IPS-18a (cell line): ENCODE measurements at regions not wholly inside any gene's neighbourhood (a gene's known extent, or its start where the extent isn't known, plus 50 kb on each side); places are given as distances from the start of the nearest gene placed in this dataset.

Experiments
- H3K27ac ChIP-seq: one replicate; pipeline ENCODE4 v1.5.1; 2013; ENCODE audit warnings: low read length
- H3K27me3 ChIP-seq: one replicate; pipeline ENCODE4 v1.6.1; 2013; ENCODE audit warnings: mild to moderate bottlenecking, low read length; ENCODE audit not compliant: control insufficient read depth, insufficient read depth
- H3K36me3 ChIP-seq: one replicate; pipeline ENCODE4 v1.6.1; 2013; ENCODE audit warnings: low read depth, low read length; ENCODE audit not compliant: control insufficient read depth
- H3K4me1 ChIP-seq: one replicate; pipeline ENCODE4 v1.6.1; 2013; ENCODE audit warnings: low read depth, low read length; ENCODE audit not compliant: control insufficient read depth
- H3K4me3 ChIP-seq: one replicate; pipeline ENCODE4 v1.5.1; 2013; ENCODE audit warnings: low read length
- H3K9ac ChIP-seq: one replicate; pipeline ENCODE4 v1.6.1; 2013; ENCODE audit warnings: mild to moderate bottlenecking, low read length, moderate library complexity
- H3K9me3 ChIP-seq: one replicate; pipeline ENCODE4 v1.6.1; 2013; ENCODE audit warnings: low read depth, low read length; ENCODE audit not compliant: control insufficient read depth

DNA sequence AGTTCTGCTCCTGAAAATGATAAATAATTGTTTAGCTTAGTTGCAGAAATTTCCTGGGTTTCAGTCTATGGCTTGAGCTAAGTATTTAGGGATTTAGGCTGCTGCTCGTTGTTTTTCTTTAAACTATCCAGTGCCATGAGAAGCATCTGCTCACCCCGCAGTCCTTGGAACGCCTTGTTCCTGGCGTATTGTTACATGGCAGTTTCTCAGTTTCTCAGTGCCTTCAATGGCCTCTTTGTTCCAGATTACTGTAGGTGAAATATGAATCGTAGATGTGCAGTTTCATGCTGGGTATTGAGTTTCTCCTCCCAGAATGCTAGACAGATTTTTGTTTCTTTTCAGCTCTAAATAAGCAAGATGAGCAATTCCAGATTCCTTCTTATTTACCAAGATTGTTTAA, 269.5 kb upstream of the GBE1 start:
- no peaks in the 10 kb centered on the region for H3K27me3 ChIP-seq
- no peak overlapping the region for H3K4me3 ChIP-seq
- no peaks in the 10 kb centered on the region for H3K4me1 ChIP-seq
- H3K9ac ChIP-seq = no peak overlapping the region
- H3K36me3 ChIP-seq = no peaks in the 10 kb centered on the region
- H3K27ac ChIP-seq = no peak overlapping the region
- no peaks in the 10 kb centered on the region for H3K9me3 ChIP-seq

DNA sequence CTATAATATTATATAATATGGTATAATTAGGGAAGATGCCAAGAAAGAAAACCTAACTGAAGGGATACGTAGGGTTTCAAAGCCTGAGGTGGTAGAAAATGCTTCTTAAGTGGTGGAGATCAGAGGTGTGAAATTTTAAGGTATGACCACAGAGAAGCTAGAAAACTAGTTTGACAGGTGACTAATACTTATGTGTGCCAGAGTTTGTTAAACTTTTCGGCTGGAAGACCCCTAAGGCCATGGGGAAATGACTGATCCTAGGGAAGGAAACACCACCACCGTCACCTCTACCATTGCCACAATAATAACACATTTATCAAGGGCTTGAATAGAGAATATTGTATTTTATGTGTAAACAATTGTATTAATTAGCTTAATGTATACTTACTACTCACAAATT, 261.4 kb upstream of the GBE1 start:
- Histone ChIP-seq H3K27ac (no peak overlapping the region), H3K9me3 (no peaks in the 10 kb centered on the region), H3K4me3 (no peak overlapping the region), H3K9ac (no peak overlapping the region), H3K36me3 (no peaks in the 10 kb centered on the region), H3K27me3 (no peaks in the 10 kb centered on the region), H3K4me1 (no peaks in the 10 kb centered on the region)

DNA sequence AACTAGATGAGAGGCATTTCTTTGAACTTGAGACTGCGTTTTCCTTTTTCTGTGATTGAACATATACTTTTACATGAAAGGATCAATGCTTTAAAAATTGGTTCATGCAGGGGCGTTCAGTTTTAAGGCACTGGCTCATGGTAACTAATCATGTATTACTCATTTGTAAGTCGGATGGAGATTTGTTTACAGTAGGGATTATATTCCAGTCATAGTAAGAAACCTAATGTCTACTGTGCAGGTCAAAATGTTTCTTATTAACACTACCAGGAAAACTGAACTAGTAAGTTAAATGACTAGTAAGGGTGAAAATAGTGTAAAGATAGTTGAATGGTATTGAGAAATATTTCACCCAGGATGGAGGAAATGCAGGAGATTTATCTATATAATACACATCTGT, 258.8 kb upstream of the GBE1 start:
- H3K36me3 ChIP-seq = no peaks in the 10 kb centered on the region
- H3K4me3 ChIP-seq = no peak overlapping the region
- H3K9ac ChIP-seq = no peak overlapping the region
- no peaks in the 10 kb centered on the region for H3K4me1 ChIP-seq
- H3K9me3 ChIP-seq = no peaks in the 10 kb centered on the region
- no peak overlapping the region for H3K27ac ChIP-seq
- H3K27me3 ChIP-seq = no peaks in the 10 kb centered on the region

DNA sequence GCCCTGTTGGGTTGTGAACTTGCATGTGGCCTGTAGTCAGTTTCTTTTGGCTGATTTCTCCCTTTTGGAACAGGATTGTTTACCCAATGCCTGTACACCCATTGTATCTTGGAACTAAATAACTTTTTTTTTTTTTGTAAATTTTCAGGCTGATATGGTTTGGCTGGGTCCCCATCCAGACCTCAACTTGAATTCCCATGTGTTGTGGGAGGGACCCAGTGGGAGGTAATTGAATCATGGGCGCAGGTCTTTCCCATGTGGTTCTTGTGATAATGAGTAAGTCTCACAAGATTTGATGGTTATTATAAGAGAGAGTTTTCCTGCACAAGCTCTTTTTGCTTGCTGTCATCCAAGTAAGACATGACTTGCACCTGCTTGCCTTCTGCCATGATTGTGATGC, 253.8 kb upstream of the GBE1 start:
- H3K9ac ChIP-seq = no peak overlapping the region
- H3K9me3 ChIP-seq = no peaks in the 10 kb centered on the region
- no peak overlapping the region for H3K27ac ChIP-seq
- H3K4me3 ChIP-seq = no peak overlapping the region
- no peaks in the 10 kb centered on the region for H3K27me3 ChIP-seq
- H3K4me1 ChIP-seq = no peaks in the 10 kb centered on the region
- no peaks in the 10 kb centered on the region for H3K36me3 ChIP-seq

DNA sequence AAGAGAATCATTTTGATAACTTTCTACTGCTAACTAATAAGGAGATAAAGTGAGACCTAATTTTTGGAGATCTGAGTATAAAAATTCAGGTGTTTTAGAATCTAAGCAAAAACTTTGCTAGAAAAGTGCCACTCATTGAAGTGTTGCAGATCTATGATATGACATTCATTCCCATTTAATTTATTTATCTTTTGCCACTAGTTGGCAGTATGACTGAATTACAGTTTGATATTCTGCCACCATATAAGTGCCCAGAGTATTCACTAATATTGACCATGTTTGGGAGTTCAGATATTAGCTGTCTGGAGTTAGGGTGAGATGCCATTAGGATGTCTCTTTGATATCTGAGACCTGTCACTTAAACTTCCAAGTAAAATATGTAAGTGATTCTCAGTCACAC, 251.3 kb upstream of the GBE1 start:
- Histone ChIP-seq H3K9me3 (no peaks in the 10 kb centered on the region), H3K9ac (no peak overlapping the region), H3K27me3 (no peaks in the 10 kb centered on the region), H3K36me3 (no peaks in the 10 kb centered on the region), H3K4me3 (no peak overlapping the region), H3K27ac (no peak overlapping the region), H3K4me1 (no peaks in the 10 kb centered on the region)

DNA sequence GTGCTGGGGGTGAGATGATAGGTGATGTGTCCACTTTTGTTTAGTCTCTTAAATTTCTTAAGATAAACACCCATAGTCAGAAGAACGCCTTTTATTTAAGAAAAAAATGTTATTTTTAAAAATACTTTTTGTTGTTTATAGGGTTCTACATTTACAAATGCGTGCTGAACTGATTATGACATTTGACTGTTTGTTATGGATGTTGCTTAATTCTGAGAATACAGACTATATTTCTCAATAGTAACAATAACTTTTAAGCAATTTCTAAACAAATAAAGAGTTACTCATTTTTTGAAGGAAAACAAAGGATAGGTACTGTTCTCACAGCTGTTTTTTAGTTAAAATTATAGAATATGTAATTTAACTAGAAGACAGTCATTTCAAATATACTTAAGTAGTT, 249.9 kb upstream of the GBE1 start:
- Histone ChIP-seq H3K36me3 (no peaks in the 10 kb centered on the region), H3K27ac (no peak overlapping the region), H3K9ac (no peak overlapping the region), H3K4me3 (no peak overlapping the region), H3K27me3 (no peaks in the 10 kb centered on the region), H3K9me3 (peaks cover 6% of the 10 kb centered on the region), H3K4me1 (no peaks in the 10 kb centered on the region)

DNA sequence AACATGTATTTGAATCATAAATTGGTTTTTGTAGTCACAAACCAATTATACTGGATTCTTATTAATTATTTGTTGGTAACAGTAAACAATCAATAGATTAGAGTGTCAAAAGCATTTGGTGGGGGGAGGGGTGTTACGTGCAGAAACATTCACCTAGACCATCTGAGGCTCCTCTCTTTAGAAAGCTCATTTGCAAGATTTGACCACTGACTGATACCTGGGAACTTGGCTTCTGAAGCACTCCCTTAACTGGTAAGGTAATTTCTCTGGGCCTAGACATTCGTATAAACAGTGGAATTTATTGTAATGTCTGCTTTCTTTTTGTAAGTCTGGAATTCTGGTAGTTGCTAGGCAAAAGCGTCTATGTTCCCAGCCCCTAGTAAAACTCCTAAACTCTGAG, 243.8 kb upstream of the GBE1 start:
- no peaks in the 10 kb centered on the region for H3K27me3 ChIP-seq
- no peak overlapping the region for H3K9ac ChIP-seq
- peaks cover 6% of the 10 kb centered on the region for H3K9me3 ChIP-seq
- peaks cover 17% of the 10 kb centered on the region for H3K4me1 ChIP-seq
- no peaks in the 10 kb centered on the region for H3K36me3 ChIP-seq
- no peak overlapping the region for H3K27ac ChIP-seq
- H3K4me3 ChIP-seq = no peak overlapping the region

DNA sequence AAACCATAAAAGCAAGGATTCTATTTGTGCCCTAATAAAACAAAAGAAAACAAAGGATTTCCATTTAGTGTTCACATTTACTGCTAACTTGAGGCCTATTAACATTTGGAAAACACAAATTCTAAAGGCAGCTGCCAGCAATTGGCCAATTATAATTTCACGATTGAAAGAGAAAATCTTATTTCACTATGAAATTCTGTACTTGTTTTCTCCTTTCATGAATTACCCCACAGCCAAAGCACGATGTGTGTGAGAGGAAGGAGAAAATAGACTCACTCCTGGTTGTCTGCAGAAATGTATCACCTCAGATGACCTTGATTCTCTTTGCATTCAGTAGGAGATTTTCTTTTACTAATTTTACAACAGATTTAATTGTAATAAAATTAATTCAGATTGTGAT, 242.8 kb upstream of the GBE1 start:
- Histone ChIP-seq H3K36me3 (no peaks in the 10 kb centered on the region), H3K9me3 (peaks cover 6% of the 10 kb centered on the region), H3K9ac (no peak overlapping the region), H3K27me3 (no peaks in the 10 kb centered on the region), H3K4me3 (no peak overlapping the region), H3K27ac (no peak overlapping the region), H3K4me1 (peaks cover 17% of the 10 kb centered on the region)

DNA sequence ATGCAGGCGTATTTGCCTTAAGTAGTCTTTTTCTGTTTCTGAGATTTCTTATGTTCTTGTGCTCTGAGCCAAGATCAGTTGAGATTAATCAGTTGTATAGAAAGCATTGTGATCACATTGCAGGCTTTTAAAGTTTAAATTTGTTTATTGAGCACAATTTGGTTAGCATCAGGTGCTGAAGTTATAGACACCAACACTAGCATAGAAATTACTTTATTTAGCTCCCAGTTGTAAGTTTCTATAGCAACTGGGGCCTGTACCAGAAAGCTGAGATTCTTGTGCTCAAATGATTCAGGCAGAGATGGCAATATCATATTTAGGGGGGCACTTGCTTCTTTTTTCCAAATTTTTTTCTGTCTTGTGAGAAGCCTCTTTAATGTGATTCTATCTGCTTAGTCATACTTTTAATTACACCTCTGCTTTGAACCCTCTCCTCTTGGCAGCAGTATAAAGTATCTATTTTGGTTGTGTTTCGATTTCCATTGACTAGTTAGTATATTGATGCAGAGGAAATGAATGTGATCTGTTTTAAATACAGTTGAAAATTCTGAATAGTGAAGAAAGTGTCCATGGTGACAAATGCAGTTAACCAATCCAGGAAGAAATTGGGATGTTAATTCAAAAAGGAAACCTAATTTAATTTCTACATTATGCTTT, 241.7 kb upstream of the GBE1 start:
- Histone ChIP-seq H3K9ac (no peak overlapping the region), H3K9me3 (peaks cover 6% of the 10 kb centered on the region), H3K4me3 (no peak overlapping the region), H3K27me3 (no peaks in the 10 kb centered on the region), H3K36me3 (no peaks in the 10 kb centered on the region), H3K4me1 (peaks cover 17% of the 10 kb centered on the region), H3K27ac (no peak overlapping the region)

DNA sequence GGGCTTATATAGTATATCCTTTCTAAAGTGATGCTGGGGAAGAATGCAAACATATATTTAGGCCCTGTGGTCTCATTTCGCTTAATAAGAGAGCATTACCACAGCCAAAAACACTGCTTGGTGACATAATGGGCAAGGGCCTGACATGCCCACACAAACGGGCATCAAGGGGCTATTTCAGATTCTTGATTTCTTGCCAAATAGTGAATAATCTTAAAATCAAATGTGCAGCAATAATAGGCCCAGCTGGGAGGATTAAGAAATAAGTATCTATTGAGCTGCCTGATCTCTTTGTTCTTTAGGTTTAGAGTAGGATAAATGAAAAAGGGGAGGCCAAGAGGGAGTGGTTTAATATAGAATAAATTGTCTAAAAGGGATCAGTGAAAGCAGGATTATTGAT, 241.0 kb upstream of the GBE1 start:
- Histone ChIP-seq H3K36me3 (no peaks in the 10 kb centered on the region), H3K9ac (no peak overlapping the region), H3K27me3 (no peaks in the 10 kb centered on the region)

DNA sequence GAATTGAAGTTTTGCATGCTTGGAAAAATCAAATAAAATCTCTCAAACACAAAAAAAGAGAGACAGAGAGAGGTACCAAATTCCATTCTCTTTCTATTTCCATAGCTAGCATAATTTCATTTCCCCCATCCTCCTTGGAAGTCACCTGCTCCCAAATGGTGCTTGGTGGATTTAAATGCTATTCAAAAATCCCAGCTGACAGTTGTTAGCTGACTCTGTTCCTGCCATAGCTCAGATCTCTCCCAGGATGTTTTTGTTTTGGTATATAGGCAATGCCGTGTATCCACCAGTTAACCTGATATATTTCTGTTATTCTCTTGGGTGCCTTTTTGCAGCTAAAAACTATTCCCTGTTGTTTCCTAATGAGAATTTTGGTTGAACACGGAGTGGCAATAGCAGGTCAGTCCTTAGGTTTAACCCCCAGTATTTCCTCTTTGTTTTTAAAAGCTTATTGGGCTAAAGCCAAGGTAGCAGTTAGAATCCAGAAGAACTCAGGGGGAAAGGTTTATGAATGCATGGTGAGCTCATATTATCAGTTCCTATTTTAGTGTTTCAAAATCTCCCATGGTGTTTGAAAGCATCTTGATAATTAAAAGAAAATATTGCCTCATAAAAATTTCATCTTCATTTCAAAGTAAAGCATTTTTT, 240.0 kb upstream of the GBE1 start:
- Histone ChIP-seq H3K27ac (no peak overlapping the region), H3K9me3 (no peaks in the 10 kb centered on the region), H3K27me3 (no peaks in the 10 kb centered on the region), H3K9ac (no peak overlapping the region), H3K36me3 (no peaks in the 10 kb centered on the region), H3K4me3 (no peak overlapping the region), H3K4me1 (peaks cover 17% of the 10 kb centered on the region)

More for the DNA sequence above, 241.0 kb upstream of the GBE1 start:
- H3K9me3 ChIP-seq = peaks cover 4% of the 10 kb centered on the region
- H3K4me3 ChIP-seq = no peak overlapping the region
- H3K4me1 ChIP-seq = peaks cover 17% of the 10 kb centered on the region
- H3K27ac ChIP-seq = no peak overlapping the region

DNA sequence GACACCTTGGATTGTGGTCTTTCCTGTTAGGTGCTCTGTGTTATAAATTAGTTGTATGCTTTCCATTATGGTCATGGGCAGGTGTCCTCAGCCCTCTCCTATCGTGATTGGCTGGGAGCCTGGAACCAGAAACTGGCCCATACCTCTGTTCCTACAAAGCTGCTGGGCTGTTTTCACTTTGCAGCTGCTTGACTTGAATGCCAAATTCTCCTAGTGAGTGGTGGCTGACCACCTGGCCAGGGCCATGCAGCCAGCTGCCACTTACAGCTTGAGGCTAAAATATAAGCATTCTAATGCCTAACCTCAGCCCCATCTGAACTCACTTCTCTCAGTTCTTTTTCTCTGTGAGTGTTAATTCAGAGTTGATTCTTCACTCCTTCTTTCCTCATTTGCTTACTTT, 239.3 kb upstream of the GBE1 start:
- peaks cover 15% of the 10 kb centered on the region for H3K4me1 ChIP-seq
- no peak overlapping the region for H3K4me3 ChIP-seq
- H3K9ac ChIP-seq = no peak overlapping the region
- H3K36me3 ChIP-seq = no peaks in the 10 kb centered on the region
- no peak overlapping the region for H3K27ac ChIP-seq
- H3K27me3 ChIP-seq = no peaks in the 10 kb centered on the region
- H3K9me3 ChIP-seq = no peaks in the 10 kb centered on the region
